Omental fat pad (tissue), 3 donors: ENCODE measurements at regions not wholly inside any gene's neighbourhood (a gene's known extent, or its start where the extent isn't known, plus 50 kb on each side); places are given as distances from the start of the nearest gene placed in this dataset.

Source experiments
- ATAC-seq: fragments of 150-250 bp; one replicate; pipeline ENCODE4 v1.9.1; 2016; ENCODE audit warnings: mild to moderate bottlenecking, moderate library complexity; ENCODE audit not compliant: low FRiP score
- DNase-seq: peaks from one replicate; pipeline ENCODE4 v3.0.0-alpha.2; 2019; ENCODE audit warnings: low spot score
- CTCF ChIP-seq, 3 donors: fragments of 450-650 bp; IDR thresholded peaks; one replicate each; pipeline ENCODE4 v1.5.1; 2016 to 2017; ENCODE audit warnings: antibody characterized with exemption in 3 of 3, mild to moderate bottlenecking in 3 of 3, moderate library complexity in 2 of 3

DNA sequence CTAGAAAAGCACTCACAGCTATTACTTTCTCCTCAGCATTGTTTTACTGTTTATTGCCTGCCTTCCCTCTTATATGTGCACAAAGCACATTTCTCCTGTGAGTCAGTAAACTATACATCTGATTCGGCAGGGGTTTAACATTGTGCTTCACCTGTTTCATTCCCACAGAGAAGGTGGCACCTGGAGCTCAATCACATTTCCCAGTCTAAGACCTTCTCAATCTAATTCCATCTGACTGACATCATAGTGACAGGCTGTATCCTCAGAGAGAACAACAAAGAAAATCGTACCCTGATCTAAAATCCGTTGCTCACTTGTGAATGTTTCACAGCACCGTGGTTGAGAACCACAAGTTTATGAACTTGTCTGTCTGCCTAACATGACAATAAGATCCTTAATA lies 92.4 kb upstream of the CAST start:
- no peak for DNase-seq
- no peak for TF ChIP-seq CTCF (IDR thresholded peaks at IDR 0.05)
- ATAC-seq: no peak

GRCh38 chr5:96572864-96573512 lies 89.2 kb upstream of the CAST start:
- no peak for ATAC-seq
- DNase-seq: no peak
- no peak for TF ChIP-seq CTCF (IDR thresholded peaks at IDR 0.05)

GRCh38 chr5:96573513-96573894 lies 88.7 kb upstream of the CAST start:
- DNase-seq (no peak), ATAC-seq (no peak)
- no peak for TF ChIP-seq CTCF (IDR thresholded peaks at IDR 0.05)

GRCh38 chr5:96576876-96577275 lies 85.3 kb upstream of the CAST start:
- no peak for TF ChIP-seq CTCF (IDR thresholded peaks at IDR 0.05)
- no peak for ATAC-seq
- DNase-seq: no peak

DNA sequence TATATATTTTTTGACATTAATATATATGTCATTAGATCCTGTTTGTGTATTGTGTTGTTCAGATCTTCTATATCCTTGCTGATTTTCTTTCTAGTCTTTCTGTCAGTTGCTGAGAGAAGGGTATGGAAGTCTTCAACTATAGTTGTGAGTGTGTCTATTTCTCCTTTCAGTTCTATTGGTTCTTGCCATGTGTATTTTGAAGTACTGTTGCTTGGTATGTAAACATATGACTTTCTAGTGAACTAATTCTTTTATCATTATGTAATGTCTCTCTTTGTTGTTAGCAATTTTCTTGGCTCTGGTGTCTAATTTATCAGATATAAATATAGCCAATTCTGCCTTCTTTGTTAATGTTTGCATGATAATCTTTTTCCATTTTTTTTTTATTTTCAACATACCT lies 84.3 kb upstream of the CAST start:
- DNase-seq (no peak), ATAC-seq (no peak)
- TF ChIP-seq CTCF (IDR thresholded peaks at IDR 0.05): no peak

- no peak for TF ChIP-seq CTCF (IDR thresholded peaks at IDR 0.05)
- no peak for ATAC-seq
- DNase-seq: no peak
Measured at GRCh38 chr5:96579711-96580110, 82.5 kb upstream of the CAST start.

DNA sequence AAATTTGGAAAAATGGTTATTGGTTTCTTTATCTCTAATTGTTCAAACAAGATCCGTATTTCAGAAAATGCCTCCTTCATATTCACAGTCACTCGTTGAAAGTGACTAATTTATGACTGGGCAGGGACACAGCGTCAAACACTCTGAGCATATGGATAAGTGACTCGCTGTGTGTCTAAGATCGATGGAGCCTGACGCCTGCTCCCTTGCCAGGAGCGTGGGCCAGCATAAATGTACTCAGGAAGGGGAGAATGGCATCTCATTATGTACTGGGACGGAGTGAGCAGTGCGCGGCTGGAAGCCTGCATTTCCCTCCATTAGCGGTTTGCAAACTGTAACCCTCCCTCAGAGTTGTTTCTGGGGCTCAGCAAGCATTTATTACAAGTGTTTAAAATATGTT lies 79.8 kb upstream of the CAST start:
- no peak for TF ChIP-seq CTCF (IDR thresholded peaks at IDR 0.05)
- DNase-seq (no peak), ATAC-seq (no peak)
